ENCODE measurements at regions not wholly inside any gene's neighbourhood (a gene's known extent, or its start where the extent isn't known, plus 50 kb on each side); places are given as distances from the start of the nearest gene placed in this dataset.
A peak's percentile ranks its signal among the peaks of the same experiment; 100 is the strongest.
"Not testable (repeated sequence)": the region's sequence is repeated elsewhere in the genome, so short reads cannot be mapped to it uniquely, and the experiment has no call there.

DNA sequence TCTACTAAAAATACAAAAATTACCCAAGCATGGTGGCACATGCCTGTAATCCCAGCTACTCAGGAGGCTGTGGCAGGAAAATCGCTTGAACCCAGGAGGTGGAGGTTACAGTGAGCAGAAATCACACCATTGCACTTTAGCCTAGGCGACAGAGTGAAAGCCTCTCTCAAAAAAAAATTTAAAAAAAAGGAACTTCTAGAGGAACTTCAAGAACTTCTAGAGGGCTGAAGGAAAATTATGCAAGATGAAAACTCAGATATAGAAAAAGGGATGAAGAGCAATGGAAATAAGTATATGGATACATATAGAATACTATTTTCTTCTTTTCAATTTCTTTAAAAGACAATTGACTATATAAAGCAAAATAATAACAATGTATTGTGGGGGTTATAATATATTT is 51.2 kb upstream of the PRR5 start:
- DNase-seq (ENCODE audit: low read depth in 2 of 2), result no peak

DNA sequence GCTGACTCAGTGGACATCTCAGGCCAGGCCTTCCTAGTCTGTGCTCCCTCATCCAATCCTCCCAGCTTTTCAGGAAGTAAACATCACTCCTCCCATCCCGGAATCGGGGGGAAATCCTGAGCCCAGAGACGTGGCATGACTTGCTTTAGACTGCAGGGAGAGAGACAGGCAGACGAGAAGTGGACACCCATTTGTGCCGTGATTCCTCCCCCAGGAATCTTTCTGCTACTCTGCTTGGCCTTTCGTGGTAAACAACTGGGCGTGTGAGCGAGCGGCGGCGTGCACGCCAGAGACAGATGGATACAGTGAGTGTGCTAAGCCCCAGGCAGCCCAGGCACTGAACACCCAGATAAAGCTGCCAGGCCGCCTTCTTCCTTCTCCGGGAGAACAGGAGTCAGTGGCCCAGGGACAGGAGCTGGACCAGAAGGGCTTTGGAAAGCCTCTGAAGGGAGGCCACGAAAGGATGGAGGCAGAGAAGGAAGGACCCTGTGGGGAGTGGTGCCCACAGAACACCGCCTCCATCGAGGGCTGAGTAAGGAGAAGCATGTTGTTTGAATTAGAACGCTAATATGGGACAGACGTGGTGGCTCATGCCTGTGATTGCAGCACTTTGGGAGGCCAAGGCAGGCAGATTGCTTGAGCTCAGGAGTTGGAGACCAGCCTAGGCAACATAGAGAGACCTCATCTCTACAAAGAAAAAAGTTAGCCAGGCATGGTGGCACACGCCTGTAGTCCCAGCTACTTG is 53.0 kb upstream of the PRR5 start:
- peak; percentile 83 to 88 for DNase-seq (ENCODE audit: low read depth in 2 of 2)

GRCh38 chr22:44648085-44648820 is 53.8 kb upstream of the PRR5 start:
- DNase-seq (ENCODE audit: low read depth in 2 of 2), result no peak

GRCh38 chr22:44647141-44647540 is 54.9 kb upstream of the PRR5 start:
- no peak for DNase-seq (ENCODE audit: low read depth in 2 of 2)

- no peak for DNase-seq (ENCODE audit: low read depth in 2 of 2)
These were observed 55.3 kb upstream of the PRR5 start for GRCh38 chr22:44646668-44647067.

DNA sequence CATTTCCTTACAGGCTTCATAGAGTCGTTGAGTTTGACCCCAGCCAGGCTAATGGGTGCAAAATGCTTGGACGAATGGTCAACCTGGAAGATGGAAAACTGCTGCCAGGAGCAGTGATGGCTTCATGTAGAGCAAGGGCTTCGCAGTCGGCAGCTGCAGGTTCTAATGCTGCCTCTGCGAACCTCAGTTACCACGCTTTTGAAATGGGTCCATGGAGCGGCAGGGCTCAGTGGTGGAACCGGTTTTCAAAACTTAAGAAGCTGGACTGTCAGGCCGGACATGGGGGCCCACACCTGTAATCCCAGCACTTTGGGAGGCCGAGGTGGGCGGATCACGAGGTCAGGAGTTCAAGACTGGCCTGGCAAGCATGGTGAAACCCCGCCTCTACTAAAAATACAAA is 55.9 kb upstream of the PRR5 start:
- no peak for DNase-seq (ENCODE audit: low read depth in 2 of 2)

- no peak for DNase-seq (ENCODE audit: low read depth in 2 of 2)
These were observed 56.5 kb upstream of the PRR5 start for GRCh38 chr22:44645531-44645930.

- no peak for DNase-seq (ENCODE audit: low read depth in 2 of 2)
These were observed 56.9 kb upstream of the PRR5 start for GRCh38 chr22:44645083-44645482.

DNA sequence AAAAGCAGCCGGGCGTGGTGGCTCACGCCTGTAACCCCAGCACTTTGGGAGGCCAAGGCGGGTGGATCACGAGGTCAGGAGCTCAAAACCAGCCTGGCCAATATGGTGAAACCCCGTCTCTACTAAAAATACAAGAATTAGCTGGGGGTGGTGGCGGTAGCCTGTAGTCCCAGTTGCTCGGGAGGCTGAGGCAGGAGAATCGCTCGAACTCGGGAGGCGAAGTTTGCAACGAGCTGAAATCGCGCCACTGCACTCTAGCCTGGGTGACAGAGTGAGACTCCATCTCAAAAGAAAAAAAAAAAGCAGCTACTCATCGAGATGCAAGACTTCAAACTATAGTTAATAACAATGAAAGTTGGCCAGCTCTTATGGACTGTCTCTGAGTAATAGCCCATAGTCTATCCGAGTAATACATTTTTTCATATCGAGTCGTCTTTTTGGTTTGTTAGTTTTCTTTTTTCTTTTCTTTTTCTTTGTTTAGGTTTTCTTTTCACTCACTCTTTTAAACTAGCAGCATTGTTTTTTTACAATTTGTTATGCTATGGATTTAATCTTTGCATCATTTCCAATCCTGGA is 58.4 kb upstream of the PRR5 start:
- not testable (repeated sequence) for DNase-seq (ENCODE audit: low read depth in 2 of 2)

GRCh38 chr22:44642096-44642644 is 59.8 kb upstream of the PRR5 start:
- no peak for DNase-seq (ENCODE audit: low read depth in 2 of 2)

DNA sequence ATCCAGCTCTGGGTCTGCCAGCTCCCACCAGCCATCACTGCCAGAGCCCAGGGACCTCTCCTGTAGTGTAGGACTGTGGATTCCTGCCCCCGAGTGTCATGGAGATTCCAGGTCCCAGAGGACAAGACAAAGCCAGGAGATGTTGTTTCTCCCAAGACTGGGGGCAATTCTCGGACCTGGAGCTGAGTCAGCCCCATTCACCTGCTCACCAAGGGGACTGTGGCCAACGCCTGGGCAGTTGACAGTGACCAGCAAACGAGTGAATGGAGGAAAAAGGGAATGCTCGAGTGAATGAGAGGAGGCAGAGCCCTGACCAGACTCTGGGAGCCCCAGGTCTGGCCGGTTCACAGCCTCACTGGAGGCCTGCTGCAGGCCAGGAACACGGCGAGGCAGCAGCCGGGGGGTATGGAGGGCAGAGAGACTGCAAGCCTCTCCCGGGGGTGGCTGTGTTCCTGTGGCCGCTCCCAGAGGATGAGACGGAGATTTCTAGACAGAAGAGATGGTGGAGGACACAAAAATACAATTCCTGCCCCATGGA is 61.3 kb upstream of the PRR5 start:
- DNase-seq (ENCODE audit: low read depth in 2 of 2), result no peak

DNA sequence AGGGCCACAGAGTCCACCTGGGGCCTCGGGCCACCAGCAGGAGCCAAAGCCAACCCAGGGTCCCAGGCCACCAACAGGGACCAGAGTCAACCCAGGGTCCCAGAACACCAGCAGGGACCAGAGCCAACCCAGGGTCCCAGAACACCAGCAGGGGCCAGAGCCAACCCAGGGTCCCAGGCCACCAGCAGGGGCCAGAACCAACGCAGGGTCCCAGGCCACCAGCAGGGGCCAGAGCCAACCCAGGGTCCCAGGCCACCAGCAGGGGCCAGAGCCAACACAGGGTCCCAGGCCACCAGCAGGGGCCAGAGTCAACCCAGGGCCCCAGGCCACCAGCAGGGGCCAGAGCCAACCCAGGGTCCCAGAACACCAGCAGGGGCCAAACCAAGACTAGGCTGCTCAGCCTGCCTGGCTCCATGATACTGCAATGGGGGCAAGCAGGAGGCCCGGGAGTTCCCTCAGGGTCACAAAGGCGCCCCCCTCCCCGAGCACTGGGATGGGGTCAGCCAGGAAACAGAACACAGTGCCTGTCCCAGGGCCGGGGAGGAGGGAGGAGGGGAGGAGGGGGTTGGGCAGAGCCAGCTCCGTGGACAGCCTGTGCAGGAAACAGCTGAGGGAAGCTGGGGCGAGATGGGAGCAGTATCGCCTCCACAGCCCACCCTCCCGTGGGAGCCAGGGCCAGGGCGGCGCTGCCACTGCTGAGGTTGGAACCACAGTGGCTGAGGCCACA is 62.0 kb upstream of the PRR5 start:
- DNase-seq (ENCODE audit: low read depth in 2 of 2), result no peak

GRCh38 chr22:44638971-44639760 is 62.8 kb upstream of the PRR5 start:
- no peak for DNase-seq (ENCODE audit: low read depth in 2 of 2)

DNA sequence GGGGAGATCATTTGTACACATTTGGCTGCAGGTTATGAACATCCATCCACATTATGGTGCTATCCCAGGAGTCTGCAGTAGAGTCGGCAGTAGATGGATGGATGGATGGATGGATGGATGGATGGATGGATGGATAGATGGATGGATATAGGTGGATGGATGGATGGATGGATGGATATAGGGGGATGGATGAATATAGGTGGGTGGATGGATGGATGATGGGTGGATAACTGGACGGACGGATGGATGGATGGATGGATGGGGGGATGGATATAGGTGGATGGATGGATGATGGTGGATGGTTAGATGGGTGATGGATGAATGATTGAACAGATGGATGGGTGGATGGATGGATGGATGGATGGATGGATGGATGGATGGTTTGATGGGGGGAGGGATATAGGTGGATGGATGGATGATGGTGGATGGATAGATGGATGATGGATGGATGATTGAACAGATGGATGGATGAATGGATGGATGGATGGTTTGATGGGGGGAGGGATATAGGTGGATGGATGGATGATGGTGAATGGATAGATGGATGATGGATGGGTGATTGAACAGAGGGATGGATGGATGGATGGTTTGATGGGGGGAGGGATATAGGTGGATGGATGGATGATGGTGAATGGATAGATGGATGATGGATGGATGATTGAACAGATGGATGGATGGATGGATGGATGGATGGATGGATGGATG is 65.3 kb upstream of the PRR5 start:
- DNase-seq (ENCODE audit: low read depth in 2 of 2), result not testable (repeated sequence)

GRCh38 chr22:44635567-44635966 is 66.4 kb upstream of the PRR5 start:
- DNase-seq (ENCODE audit: low read depth in 2 of 2), result not testable (repeated sequence)

GRCh38 chr22:44634426-44635321 is 67.3 kb upstream of the PRR5 start:
- no peak for DNase-seq (ENCODE audit: low read depth in 2 of 2)

DNA sequence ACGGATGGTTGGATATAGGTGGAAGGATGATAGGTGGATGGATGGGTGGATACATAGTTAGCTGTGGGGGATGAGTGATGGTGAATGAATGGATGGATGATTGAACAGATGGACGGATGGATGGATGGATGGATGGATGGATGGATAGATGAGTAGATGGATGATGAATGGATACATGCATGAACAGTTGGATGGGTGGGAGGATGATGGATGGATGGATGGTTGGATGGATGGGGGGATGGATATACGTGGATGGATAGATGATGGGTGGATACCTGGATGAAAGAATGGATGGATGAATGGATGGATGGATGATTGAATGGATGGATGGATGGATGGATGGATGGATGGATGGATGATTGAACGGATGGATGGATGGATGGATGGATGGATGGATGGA is 68.4 kb upstream of the PRR5 start:
- no peak for DNase-seq (ENCODE audit: low read depth in 2 of 2)

GRCh38 chr22:44632541-44633396 is 69.2 kb upstream of the PRR5 start:
- no peak for DNase-seq (ENCODE audit: low read depth in 2 of 2)
